ENCODE measurements at regions not wholly inside any gene's neighbourhood (a gene's known extent, or its start where the extent isn't known, plus 50 kb on each side); places are given as distances from the start of the nearest gene placed in this dataset.

DNA sequence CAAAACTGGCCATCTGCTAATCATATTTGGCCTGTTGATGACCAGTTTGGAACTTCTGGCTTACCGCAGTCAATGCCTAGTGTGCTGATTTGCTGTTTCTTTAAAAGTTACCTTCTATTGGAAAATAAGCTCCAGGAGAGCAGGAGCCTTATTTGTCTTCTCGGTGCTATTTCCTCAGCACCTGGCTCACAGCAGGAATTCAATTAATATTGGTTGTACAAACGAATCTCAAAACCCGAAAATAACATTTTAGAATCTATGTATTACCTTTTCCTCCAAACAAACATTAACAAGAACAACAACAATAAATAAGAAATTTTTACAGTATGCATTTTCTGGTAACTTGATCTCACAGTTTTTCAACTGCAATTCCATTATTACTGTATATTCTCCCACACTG, 1080.7 kb upstream of the MAP3K7 start:
- TF ChIP-seq, protein P1, sequence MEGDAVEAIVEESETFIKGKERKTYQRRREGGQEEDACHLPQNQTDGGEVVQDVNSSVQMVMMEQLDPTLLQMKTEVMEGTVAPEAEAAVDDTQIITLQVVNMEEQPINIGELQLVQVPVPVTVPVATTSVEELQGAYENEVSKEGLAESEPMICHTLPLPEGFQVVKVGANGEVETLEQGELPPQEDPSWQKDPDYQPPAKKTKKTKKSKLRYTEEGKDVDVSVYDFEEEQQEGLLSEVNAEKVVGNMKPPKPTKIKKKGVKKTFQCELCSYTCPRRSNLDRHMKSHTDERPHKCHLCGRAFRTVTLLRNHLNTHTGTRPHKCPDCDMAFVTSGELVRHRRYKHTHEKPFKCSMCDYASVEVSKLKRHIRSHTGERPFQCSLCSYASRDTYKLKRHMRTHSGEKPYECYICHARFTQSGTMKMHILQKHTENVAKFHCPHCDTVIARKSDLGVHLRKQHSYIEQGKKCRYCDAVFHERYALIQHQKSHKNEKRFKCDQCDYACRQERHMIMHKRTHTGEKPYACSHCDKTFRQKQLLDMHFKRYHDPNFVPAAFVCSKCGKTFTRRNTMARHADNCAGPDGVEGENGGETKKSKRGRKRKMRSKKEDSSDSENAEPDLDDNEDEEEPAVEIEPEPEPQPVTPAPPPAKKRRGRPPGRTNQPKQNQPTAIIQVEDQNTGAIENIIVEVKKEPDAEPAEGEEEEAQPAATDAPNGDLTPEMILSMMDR (conservative IDR thresholded peaks at IDR 0.05 in 1 of 2, IDR thresholded peaks at IDR 0.05 in 1 of 2; ENCODE audit: low read depth in 1 of 2, low read length in 2 of 2), result no peak
- no peak for TF ChIP-seq EZH2 (IDR thresholded peaks at IDR 0.05; ENCODE audit: low read length, missing control alignments)

Measured in fibroblast of lung (primary cell).